ENCODE measurements at regions not wholly inside any gene's neighbourhood (a gene's known extent, or its start where the extent isn't known, plus 50 kb on each side); places are given as distances from the start of the nearest gene placed in this dataset.

GRCh38 chr1:55381983-55382382 lies 166.8 kb upstream of the USP24 start:
- Mint-ChIP-seq H3K27ac (no peak overlapping the region), H3K27me3 (no peaks in the 10 kb centered on the region), H3K9me3 (no peaks in the 10 kb centered on the region), H3K4me1 (no peaks in the 10 kb centered on the region), H3K4me3 (no peak overlapping the region), H3K36me3 (no peaks in the 10 kb centered on the region)
- no peak for ATAC-seq

DNA sequence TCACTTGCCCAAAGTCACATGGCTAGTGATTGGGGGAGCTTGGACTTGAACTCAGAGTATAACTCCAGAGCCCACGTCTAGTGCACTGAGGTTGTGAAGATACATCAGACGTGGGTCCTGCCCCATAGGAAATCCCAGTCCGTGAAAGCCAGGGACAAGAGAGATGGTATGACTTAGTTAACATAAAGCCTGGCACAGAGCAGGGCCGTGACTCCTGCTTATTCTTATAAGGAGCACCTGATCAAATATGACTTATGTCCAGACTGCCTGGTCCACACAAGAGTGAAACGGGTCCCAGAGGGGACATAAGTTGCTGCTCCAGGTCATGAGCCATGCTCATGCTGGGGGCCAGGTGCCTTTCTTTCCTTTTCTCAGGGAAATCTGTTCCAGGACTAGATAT lies 166.3 kb upstream of the USP24 start:
- no peak overlapping the region for H3K27ac Mint-ChIP-seq
- H3K4me3 Mint-ChIP-seq = no peak overlapping the region
- no peaks in the 10 kb centered on the region for H3K9me3 Mint-ChIP-seq
- no peak for ATAC-seq
- H3K36me3 Mint-ChIP-seq = no peaks in the 10 kb centered on the region
- no peaks in the 10 kb centered on the region for H3K27me3 Mint-ChIP-seq
- H3K4me1 Mint-ChIP-seq = no peaks in the 10 kb centered on the region

GRCh38 chr1:55380355-55380970 lies 165.3 kb upstream of the USP24 start:
- no peak overlapping the region for H3K27ac Mint-ChIP-seq
- no peaks in the 10 kb centered on the region for H3K36me3 Mint-ChIP-seq
- H3K27me3 Mint-ChIP-seq = no peaks in the 10 kb centered on the region
- no peaks in the 10 kb centered on the region for H3K9me3 Mint-ChIP-seq
- no peak for ATAC-seq
- H3K4me3 Mint-ChIP-seq = no peak overlapping the region
- H3K4me1 Mint-ChIP-seq = no peaks in the 10 kb centered on the region

GRCh38 chr1:55378582-55378981 lies 163.4 kb upstream of the USP24 start:
- no peaks in the 10 kb centered on the region for H3K4me1 Mint-ChIP-seq
- H3K4me3 Mint-ChIP-seq = no peak overlapping the region
- no peaks in the 10 kb centered on the region for H3K27me3 Mint-ChIP-seq
- no peaks in the 10 kb centered on the region for H3K9me3 Mint-ChIP-seq
- no peak overlapping the region for H3K27ac Mint-ChIP-seq
- ATAC-seq = peak; percentile 17
- no peaks in the 10 kb centered on the region for H3K36me3 Mint-ChIP-seq

- Mint-ChIP-seq H3K36me3 (no peaks in the 10 kb centered on the region), H3K27ac (no peak overlapping the region), H3K27me3 (no peaks in the 10 kb centered on the region), H3K4me1 (no peaks in the 10 kb centered on the region), H3K4me3 (no peak overlapping the region), H3K9me3 (no peaks in the 10 kb centered on the region)
- ATAC-seq = no peak
Measured at GRCh38 chr1:55376897-55377296, 161.7 kb upstream of the USP24 start.

- no peaks in the 10 kb centered on the region for H3K27me3 Mint-ChIP-seq
- ATAC-seq = no peak
- H3K4me1 Mint-ChIP-seq = no peaks in the 10 kb centered on the region
Measured at GRCh38 chr1:55375617-55376258, 160.6 kb upstream of the USP24 start.

GRCh38 chr1:55374801-55375616 lies 159.8 kb upstream of the USP24 start:
- Mint-ChIP-seq H3K9me3 (no peaks in the 10 kb centered on the region), H3K4me3 (no peak overlapping the region), H3K36me3 (no peaks in the 10 kb centered on the region), H3K27ac (no peak overlapping the region), H3K4me1 (no peaks in the 10 kb centered on the region), H3K27me3 (peaks cover 6% of the 10 kb centered on the region)
- ATAC-seq = no peak

More at GRCh38 chr1:55375617-55376258, 160.6 kb upstream of the USP24 start:
- Mint-ChIP-seq H3K27ac (no peak overlapping the region), H3K9me3 (no peaks in the 10 kb centered on the region), H3K36me3 (no peaks in the 10 kb centered on the region), H3K4me3 (no peak overlapping the region)

GRCh38 chr1:55374216-55374615 lies 159.1 kb upstream of the USP24 start:
- Mint-ChIP-seq H3K27me3 (peaks cover 14% of the 10 kb centered on the region), H3K4me3 (no peak overlapping the region), H3K27ac (no peak overlapping the region), H3K36me3 (no peaks in the 10 kb centered on the region), H3K4me1 (no peaks in the 10 kb centered on the region), H3K9me3 (no peaks in the 10 kb centered on the region)
- ATAC-seq = no peak

DNA sequence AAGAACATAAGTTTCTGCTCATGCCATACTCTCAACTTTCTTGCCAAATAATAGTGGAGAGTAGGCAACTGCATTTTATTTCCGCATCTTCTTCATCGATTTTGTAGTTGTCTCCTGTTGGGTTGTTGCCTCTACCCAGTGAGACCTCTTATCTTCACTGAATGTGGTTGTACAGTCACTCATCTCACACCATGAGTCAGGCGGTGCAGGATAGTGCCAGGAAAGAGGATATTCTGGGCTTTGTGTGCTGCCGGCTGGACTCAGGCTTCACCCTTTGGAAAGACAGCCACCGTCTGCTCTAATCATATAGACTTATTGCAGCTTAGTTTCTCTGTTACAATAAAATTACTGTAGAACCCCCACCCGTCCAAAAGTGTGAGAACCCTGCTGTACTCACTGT lies 154.3 kb upstream of the USP24 start:
- H3K27ac Mint-ChIP-seq = no peak overlapping the region
- ATAC-seq = no peak
- H3K4me3 Mint-ChIP-seq = no peak overlapping the region

GRCh38 chr1:55368698-55369097 lies 153.5 kb upstream of the USP24 start:
- Mint-ChIP-seq H3K4me1 (no peaks in the 10 kb centered on the region), H3K27ac (no peak overlapping the region), H3K36me3 (no peaks in the 10 kb centered on the region), H3K9me3 (no peaks in the 10 kb centered on the region), H3K27me3 (peaks cover 16% of the 10 kb centered on the region), H3K4me3 (no peak overlapping the region)
- no peak for ATAC-seq

More for the DNA sequence above, 154.3 kb upstream of the USP24 start:
- no peaks in the 10 kb centered on the region for H3K4me1 Mint-ChIP-seq
- no peaks in the 10 kb centered on the region for H3K9me3 Mint-ChIP-seq
- no peaks in the 10 kb centered on the region for H3K36me3 Mint-ChIP-seq
- peaks cover 16% of the 10 kb centered on the region for H3K27me3 Mint-ChIP-seq

- Mint-ChIP-seq H3K9me3 (no peaks in the 10 kb centered on the region), H3K4me3 (no peak overlapping the region), H3K36me3 (no peaks in the 10 kb centered on the region), H3K27ac (no peak overlapping the region), H3K4me1 (no peaks in the 10 kb centered on the region), H3K27me3 (peaks cover 16% of the 10 kb centered on the region)
- no peak for ATAC-seq
Measured at GRCh38 chr1:55367273-55367672, 152.1 kb upstream of the USP24 start.

DNA sequence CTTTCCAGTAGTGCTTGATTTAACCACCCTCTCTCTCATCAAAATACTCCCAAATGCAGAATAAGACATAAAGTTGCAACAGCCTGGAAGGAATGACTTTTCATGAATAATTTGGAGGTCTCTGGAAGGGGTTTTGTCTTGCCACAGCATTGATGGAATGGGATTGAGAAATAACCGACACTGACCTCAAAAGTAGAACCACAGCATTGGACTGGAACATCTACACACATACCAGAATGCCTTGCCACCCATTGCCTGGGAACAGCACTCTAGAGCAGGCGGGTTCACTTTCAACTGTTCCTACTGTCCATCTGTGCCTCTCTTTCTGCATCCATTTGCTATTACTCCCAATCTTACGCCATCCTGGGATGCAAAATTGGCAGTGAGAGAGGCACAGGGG lies 149.1 kb upstream of the USP24 start:
- no peak overlapping the region for H3K4me3 Mint-ChIP-seq
- H3K27me3 Mint-ChIP-seq = peaks cover 11% of the 10 kb centered on the region
- H3K9me3 Mint-ChIP-seq = no peaks in the 10 kb centered on the region
- no peaks in the 10 kb centered on the region for H3K4me1 Mint-ChIP-seq
- H3K36me3 Mint-ChIP-seq = no peaks in the 10 kb centered on the region
- ATAC-seq = no peak
- no peak overlapping the region for H3K27ac Mint-ChIP-seq

- Mint-ChIP-seq H3K4me3 (no peak overlapping the region), H3K27ac (no peak overlapping the region), H3K4me1 (no peaks in the 10 kb centered on the region), H3K27me3 (peaks cover 9% of the 10 kb centered on the region), H3K36me3 (no peaks in the 10 kb centered on the region), H3K9me3 (no peaks in the 10 kb centered on the region)
- no peak for ATAC-seq
Measured at GRCh38 chr1:55363268-55363667, 148.1 kb upstream of the USP24 start.

- H3K36me3 Mint-ChIP-seq = no peaks in the 10 kb centered on the region
- H3K9me3 Mint-ChIP-seq = no peaks in the 10 kb centered on the region
- ATAC-seq = no peak
- peaks cover 9% of the 10 kb centered on the region for H3K27me3 Mint-ChIP-seq
- H3K4me1 Mint-ChIP-seq = no peaks in the 10 kb centered on the region
- no peak overlapping the region for H3K4me3 Mint-ChIP-seq
- H3K27ac Mint-ChIP-seq = no peak overlapping the region
Measured at GRCh38 chr1:55362558-55362957, 147.4 kb upstream of the USP24 start.

DNA sequence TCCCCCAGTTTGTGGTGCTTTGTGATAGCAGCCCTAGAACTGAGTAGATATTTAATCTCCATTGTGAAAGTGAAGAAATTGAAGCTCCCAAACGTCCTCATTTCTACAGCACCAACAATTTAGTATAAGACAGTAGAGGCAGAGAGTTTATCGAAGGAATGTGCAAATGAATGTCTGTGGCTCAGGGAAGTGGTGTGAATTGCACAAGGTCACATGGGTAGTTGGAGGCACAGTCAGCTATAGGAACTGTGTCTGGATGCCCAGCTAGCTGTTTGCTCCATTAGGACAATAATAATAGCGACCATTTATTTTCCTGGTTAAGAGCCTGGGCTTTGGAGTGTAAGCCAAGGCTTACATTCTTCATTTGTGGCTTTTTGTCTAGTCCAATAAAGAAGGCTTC lies 144.4 kb upstream of the USP24 start:
- Mint-ChIP-seq H3K9me3 (no peaks in the 10 kb centered on the region), H3K27me3 (peaks cover 23% of the 10 kb centered on the region), H3K27ac (no peak overlapping the region), H3K4me3 (no peak overlapping the region), H3K4me1 (no peaks in the 10 kb centered on the region), H3K36me3 (no peaks in the 10 kb centered on the region)
- ATAC-seq = no peak

- H3K27me3 Mint-ChIP-seq = peaks cover 24% of the 10 kb centered on the region
- no peak overlapping the region for H3K4me3 Mint-ChIP-seq
- H3K4me1 Mint-ChIP-seq = no peaks in the 10 kb centered on the region
- H3K36me3 Mint-ChIP-seq = no peaks in the 10 kb centered on the region
- ATAC-seq = no peak
- H3K27ac Mint-ChIP-seq = no peak overlapping the region
- H3K9me3 Mint-ChIP-seq = no peaks in the 10 kb centered on the region
Measured at GRCh38 chr1:55358581-55358980, 143.4 kb upstream of the USP24 start.
